ENCODE measurements at regions not wholly inside any gene's neighbourhood (a gene's known extent, or its start where the extent isn't known, plus 50 kb on each side); places are given as distances from the start of the nearest gene placed in this dataset.

GRCh38 chr6:144606083-144606482, 320.9 kb downstream of the UTRN start:
- no peak for DNase-seq
- Histone ChIP-seq H4K5ac (ENCODE audit: low read length) (no peak overlapping the region), H2AK5ac (ENCODE audit: low read length) (no peak overlapping the region), H3K27me3 (ENCODE audit: insufficient read depth, low read length, poor library complexity) (no peaks in the 10 kb centered on the region), H3K4me2 (ENCODE audit: low read length) (no peak overlapping the region), H3K23ac (ENCODE audit: low read length) (no peak overlapping the region), H3K79me1 (ENCODE audit: low read length) (no peaks in the 10 kb centered on the region), H3K9ac (ENCODE audit: low read length) (no peak overlapping the region), H3K4me3 (ENCODE audit: low read length) (no peak overlapping the region), H3K4ac (ENCODE audit: low read depth, low read length) (no peak overlapping the region), H3K4me1 (ENCODE audit: control insufficient read depth, low read depth, low read length) (no peaks in the 10 kb centered on the region), H2BK5ac (ENCODE audit: low read length) (no peak overlapping the region), H3K27ac (ENCODE audit: low read depth, low read length) (no peak overlapping the region), H3K79me2 (ENCODE audit: control insufficient read depth, insufficient read depth, low read length) (no peaks in the 10 kb centered on the region), H3K18ac (ENCODE audit: low read length) (no peak overlapping the region), H2BK120ac (ENCODE audit: low read depth, low read length) (no peak overlapping the region), H4K8ac (ENCODE audit: low read depth, low read length) (no peak overlapping the region), H2BK15ac (replicated peaks; ENCODE audit: low read depth) (no peak overlapping the region), H3K56ac (ENCODE audit: low read length) (no peak overlapping the region), H3K36me3 (ENCODE audit: control insufficient read depth, insufficient read depth, low read length) (no peaks in the 10 kb centered on the region)
- no CpG with 5 or more reads among the region's 2 CpGs for WGBS (ENCODE audit: extremely low coverage, insufficient coverage, low lambda C conversion rate)

GRCh38 chr6:144607998-144608735, 323.0 kb downstream of the UTRN start:
- H3K27me3 ChIP-seq (ENCODE audit: insufficient read depth, low read length, poor library complexity): no peaks in the 10 kb centered on the region
- no peak overlapping the region for H3K4me3 ChIP-seq (ENCODE audit: low read length)
- H3K36me3 ChIP-seq (ENCODE audit: control insufficient read depth, insufficient read depth, low read length): no peaks in the 10 kb centered on the region
- no peak overlapping the region for H2BK15ac ChIP-seq (replicated peaks; ENCODE audit: low read depth)
- H3K27ac ChIP-seq (ENCODE audit: low read depth, low read length): no peak overlapping the region
- peaks cover 1% of the 10 kb centered on the region for H3K4me1 ChIP-seq (ENCODE audit: control insufficient read depth, low read depth, low read length)
- H2BK5ac ChIP-seq (ENCODE audit: low read length): no peak overlapping the region
- no peak overlapping the region for H3K18ac ChIP-seq (ENCODE audit: low read length)
- H3K9ac ChIP-seq (ENCODE audit: low read length): no peak overlapping the region
- H3K56ac ChIP-seq (ENCODE audit: low read length): no peak overlapping the region
- no peaks in the 10 kb centered on the region for H3K79me1 ChIP-seq (ENCODE audit: low read length)
- H3K4ac ChIP-seq (ENCODE audit: low read depth, low read length): no peak overlapping the region
- no peak overlapping the region for H2AK5ac ChIP-seq (ENCODE audit: low read length)
- no peak overlapping the region for H3K4me2 ChIP-seq (ENCODE audit: low read length)
- no peak overlapping the region for H4K5ac ChIP-seq (ENCODE audit: low read length)
- H4K8ac ChIP-seq (ENCODE audit: low read depth, low read length): no peak overlapping the region
- WGBS (ENCODE audit: extremely low coverage, insufficient coverage, low lambda C conversion rate): no CpG with 5 or more reads among the region's 5 CpGs
- H2BK120ac ChIP-seq (ENCODE audit: low read depth, low read length): no peak overlapping the region
- no peaks in the 10 kb centered on the region for H3K79me2 ChIP-seq (ENCODE audit: control insufficient read depth, insufficient read depth, low read length)
- H3K23ac ChIP-seq (ENCODE audit: low read length): no peak overlapping the region
- DNase-seq: no peak

GRCh38 chr6:144612811-144613210, 327.7 kb downstream of the UTRN start:
- Histone ChIP-seq H2BK5ac (ENCODE audit: low read length) (no peak overlapping the region), H3K18ac (ENCODE audit: low read length) (no peak overlapping the region), H4K5ac (ENCODE audit: low read length) (no peak overlapping the region), H4K8ac (ENCODE audit: low read depth, low read length) (no peak overlapping the region), H3K4ac (ENCODE audit: low read depth, low read length) (no peak overlapping the region), H3K79me1 (ENCODE audit: low read length) (no peaks in the 10 kb centered on the region), H3K56ac (ENCODE audit: low read length) (no peak overlapping the region), H3K9ac (ENCODE audit: low read length) (no peak overlapping the region), H3K4me3 (ENCODE audit: low read length) (no peak overlapping the region), H2AK5ac (ENCODE audit: low read length) (no peak overlapping the region), H2BK15ac (replicated peaks; ENCODE audit: low read depth) (no peak overlapping the region), H3K27me3 (ENCODE audit: insufficient read depth, low read length, poor library complexity) (no peaks in the 10 kb centered on the region), H3K23ac (ENCODE audit: low read length) (no peak overlapping the region), H3K79me2 (ENCODE audit: control insufficient read depth, insufficient read depth, low read length) (no peaks in the 10 kb centered on the region), H3K27ac (ENCODE audit: low read depth, low read length) (no peak overlapping the region), H2BK120ac (ENCODE audit: low read depth, low read length) (no peak overlapping the region), H3K4me2 (ENCODE audit: low read length) (no peak overlapping the region), H3K36me3 (ENCODE audit: control insufficient read depth, insufficient read depth, low read length) (no peaks in the 10 kb centered on the region), H3K4me1 (ENCODE audit: control insufficient read depth, low read depth, low read length) (peaks cover 1% of the 10 kb centered on the region)
- no CpG with 5 or more reads among the region's 1 CpG for WGBS (ENCODE audit: extremely low coverage, insufficient coverage, low lambda C conversion rate)
- peak; percentile 25 for DNase-seq

- Histone ChIP-seq H2BK120ac (ENCODE audit: low read depth, low read length) (no peak overlapping the region), H3K9ac (ENCODE audit: low read length) (no peak overlapping the region), H3K23ac (ENCODE audit: low read length) (no peak overlapping the region), H3K36me3 (ENCODE audit: control insufficient read depth, insufficient read depth, low read length) (no peaks in the 10 kb centered on the region), H3K56ac (ENCODE audit: low read length) (no peak overlapping the region), H3K27me3 (ENCODE audit: insufficient read depth, low read length, poor library complexity) (no peaks in the 10 kb centered on the region), H2BK5ac (ENCODE audit: low read length) (peak overlapping the region; percentile 62), H3K18ac (ENCODE audit: low read length) (no peak overlapping the region), H4K8ac (ENCODE audit: low read depth, low read length) (no peak overlapping the region), H3K79me1 (ENCODE audit: low read length) (no peaks in the 10 kb centered on the region), H3K4ac (ENCODE audit: low read depth, low read length) (no peak overlapping the region), H3K4me1 (ENCODE audit: control insufficient read depth, low read depth, low read length) (peaks cover 1% of the 10 kb centered on the region), H3K4me2 (ENCODE audit: low read length) (no peak overlapping the region), H2AK5ac (ENCODE audit: low read length) (no peak overlapping the region), H2BK15ac (replicated peaks; ENCODE audit: low read depth) (no peak overlapping the region), H3K4me3 (ENCODE audit: low read length) (no peak overlapping the region), H3K79me2 (ENCODE audit: control insufficient read depth, insufficient read depth, low read length) (no peaks in the 10 kb centered on the region), H4K5ac (ENCODE audit: low read length) (no peak overlapping the region), H3K27ac (ENCODE audit: low read depth, low read length) (no peak overlapping the region)
- no CpG with 5 or more reads among the region's 2 CpGs for WGBS (ENCODE audit: extremely low coverage, insufficient coverage, low lambda C conversion rate)
- DNase-seq: no peak
These were observed 328.7 kb downstream of the UTRN start for GRCh38 chr6:144613859-144614258.

GRCh38 chr6:144615870-144616269, 330.7 kb downstream of the UTRN start:
- Histone ChIP-seq H3K4ac (ENCODE audit: low read depth, low read length) (no peak overlapping the region), H3K79me1 (ENCODE audit: low read length) (no peaks in the 10 kb centered on the region), H3K4me1 (ENCODE audit: control insufficient read depth, low read depth, low read length) (peaks cover 1% of the 10 kb centered on the region), H2AK5ac (ENCODE audit: low read length) (no peak overlapping the region), H2BK15ac (replicated peaks; ENCODE audit: low read depth) (no peak overlapping the region), H3K4me2 (ENCODE audit: low read length) (no peak overlapping the region), H2BK120ac (ENCODE audit: low read depth, low read length) (no peak overlapping the region), H3K23ac (ENCODE audit: low read length) (no peak overlapping the region), H3K4me3 (ENCODE audit: low read length) (no peak overlapping the region), H4K5ac (ENCODE audit: low read length) (no peak overlapping the region), H3K36me3 (ENCODE audit: control insufficient read depth, insufficient read depth, low read length) (no peaks in the 10 kb centered on the region), H4K8ac (ENCODE audit: low read depth, low read length) (no peak overlapping the region), H3K18ac (ENCODE audit: low read length) (no peak overlapping the region), H3K56ac (ENCODE audit: low read length) (no peak overlapping the region), H3K27me3 (ENCODE audit: insufficient read depth, low read length, poor library complexity) (no peaks in the 10 kb centered on the region), H2BK5ac (ENCODE audit: low read length) (no peak overlapping the region), H3K27ac (ENCODE audit: low read depth, low read length) (no peak overlapping the region), H3K79me2 (ENCODE audit: control insufficient read depth, insufficient read depth, low read length) (no peaks in the 10 kb centered on the region), H3K9ac (ENCODE audit: low read length) (no peak overlapping the region)
- no peak for DNase-seq
- WGBS (ENCODE audit: extremely low coverage, insufficient coverage, low lambda C conversion rate): no CpG with 5 or more reads among the region's 2 CpGs

- Histone ChIP-seq H3K79me1 (ENCODE audit: low read length) (no peaks in the 10 kb centered on the region), H3K56ac (ENCODE audit: low read length) (no peak overlapping the region), H2AK5ac (ENCODE audit: low read length) (no peak overlapping the region), H3K4me3 (ENCODE audit: low read length) (no peak overlapping the region), H2BK5ac (ENCODE audit: low read length) (no peak overlapping the region), H3K4me2 (ENCODE audit: low read length) (no peak overlapping the region), H3K36me3 (ENCODE audit: control insufficient read depth, insufficient read depth, low read length) (no peaks in the 10 kb centered on the region), H2BK120ac (ENCODE audit: low read depth, low read length) (no peak overlapping the region), H3K79me2 (ENCODE audit: control insufficient read depth, insufficient read depth, low read length) (no peaks in the 10 kb centered on the region), H4K8ac (ENCODE audit: low read depth, low read length) (peak overlapping the region; percentile 15), H2BK15ac (replicated peaks; ENCODE audit: low read depth) (no peak overlapping the region), H3K23ac (ENCODE audit: low read length) (no peak overlapping the region), H3K27me3 (ENCODE audit: insufficient read depth, low read length, poor library complexity) (no peaks in the 10 kb centered on the region), H3K4ac (ENCODE audit: low read depth, low read length) (no peak overlapping the region), H3K18ac (ENCODE audit: low read length) (no peak overlapping the region), H3K9ac (ENCODE audit: low read length) (no peak overlapping the region), H3K27ac (ENCODE audit: low read depth, low read length) (no peak overlapping the region), H4K5ac (ENCODE audit: low read length) (no peak overlapping the region), H3K4me1 (ENCODE audit: control insufficient read depth, low read depth, low read length) (no peaks in the 10 kb centered on the region)
- DNase-seq: no peak
- WGBS (ENCODE audit: extremely low coverage, insufficient coverage, low lambda C conversion rate): no CpG with 5 or more reads among the region's 1 CpG
These were observed 332.1 kb downstream of the UTRN start for GRCh38 chr6:144617191-144617590.
